GM19468 (cell line): ENCODE measurements at regions not wholly inside any gene's neighbourhood (a gene's known extent, or its start where the extent isn't known, plus 50 kb on each side); places are given as distances from the start of the nearest gene placed in this dataset.

Source experiments
- ATAC-seq: cut with Tn5 transposase; IDR thresholded peaks from one replicate; pipeline ENCODE4 v1.9.1; 2021; ENCODE audit warnings: mild to moderate bottlenecking, moderate library complexity, moderate number of reproducible peaks; ENCODE audit not compliant: unreplicated experiment; ENCODE audit errors: extremely low read depth

- no peak for ATAC-seq
Measured at GRCh38 chr13:99863789-99864626, 107.6 kb downstream of the ZIC5 start.

- ATAC-seq = no peak
Measured at GRCh38 chr13:99862244-99862643, 109.3 kb downstream of the ZIC5 start.

DNA sequence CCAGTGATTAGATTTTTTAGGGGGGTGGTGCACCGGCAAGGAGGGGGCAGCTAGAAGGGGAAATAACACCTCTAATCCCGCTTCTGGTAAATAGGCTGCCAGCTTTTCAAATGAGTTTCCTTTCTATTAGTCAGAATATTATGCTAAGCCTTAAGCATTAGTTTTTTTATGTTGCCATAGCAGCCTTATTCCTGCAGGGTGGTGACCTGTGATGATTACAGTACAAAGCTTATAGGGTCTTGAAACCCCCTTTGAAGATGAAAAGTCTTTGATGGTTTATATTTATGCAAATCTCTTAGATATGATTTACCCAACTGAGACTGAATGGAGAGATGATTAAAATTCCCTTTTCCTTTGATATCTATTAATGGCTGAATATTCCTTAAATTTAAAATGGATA, 109.8 kb downstream of the ZIC5 start:
- ATAC-seq = no peak

DNA sequence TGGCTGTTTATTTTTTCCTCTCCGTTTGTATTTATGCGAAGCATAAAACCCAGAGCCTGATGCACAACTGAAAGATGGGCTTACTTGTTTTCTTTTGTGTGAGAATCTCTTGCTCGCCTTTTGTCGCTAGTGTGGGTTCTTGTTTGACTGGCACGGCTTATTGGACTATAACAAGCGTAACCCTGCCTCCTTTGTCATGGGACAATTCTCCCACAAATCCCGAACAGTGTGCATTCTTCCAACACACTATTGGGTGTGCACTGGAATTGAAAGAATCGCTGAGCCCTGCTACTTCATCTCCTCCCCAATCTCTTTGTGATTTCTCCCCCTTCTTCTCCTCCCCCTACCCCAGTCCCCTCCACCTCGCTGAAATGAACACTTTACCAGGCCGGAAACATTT, 110.8 kb downstream of the ZIC5 start:
- ATAC-seq = no peak

- ATAC-seq = no peak
Measured at GRCh38 chr13:99859178-99860177, 112.1 kb downstream of the ZIC5 start.

DNA sequence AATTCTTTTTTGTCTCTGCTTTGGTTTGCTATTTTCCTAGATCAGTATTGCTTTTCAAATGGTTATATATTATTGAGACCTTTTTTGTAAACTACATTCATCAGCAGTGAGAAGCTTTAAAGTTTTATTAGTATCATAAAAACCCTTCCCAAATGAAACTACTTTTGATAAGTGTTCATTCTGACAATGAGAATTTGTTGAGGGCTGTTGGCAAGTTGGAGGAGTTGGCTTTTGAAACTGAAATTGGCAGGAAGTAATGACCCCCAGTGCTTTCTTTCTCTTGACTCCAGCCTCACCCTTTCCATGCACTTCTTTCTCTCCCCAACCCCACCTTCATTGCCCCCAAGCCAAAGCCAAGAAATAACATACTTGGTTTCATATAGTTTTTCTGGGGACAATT, 113.8 kb downstream of the ZIC5 start:
- no peak for ATAC-seq

GRCh38 chr13:99855526-99856420, 115.8 kb downstream of the ZIC5 start:
- no peak for ATAC-seq

DNA sequence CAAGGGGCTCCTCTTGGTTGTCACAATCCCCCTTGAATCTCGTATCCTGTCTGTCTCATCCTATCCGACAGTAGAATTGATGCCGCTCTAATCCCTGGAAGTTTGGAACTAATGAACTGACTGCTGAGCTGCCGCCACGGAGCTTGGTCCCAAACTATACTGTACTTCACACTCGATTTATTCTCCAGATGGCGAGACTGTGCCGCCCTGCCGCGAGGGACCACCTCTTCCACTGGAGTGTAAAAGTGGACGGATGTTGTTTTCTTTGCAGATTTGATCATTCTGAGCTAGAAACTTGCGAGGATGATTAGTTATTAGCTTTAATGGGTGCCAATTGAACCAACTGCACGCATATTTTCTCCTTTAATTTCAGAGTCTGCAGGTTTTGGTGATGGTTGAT, 117.2 kb downstream of the ZIC5 start:
- no peak for ATAC-seq

GRCh38 chr13:99847318-99847750, 124.2 kb downstream of the ZIC5 start:
- no peak for ATAC-seq

DNA sequence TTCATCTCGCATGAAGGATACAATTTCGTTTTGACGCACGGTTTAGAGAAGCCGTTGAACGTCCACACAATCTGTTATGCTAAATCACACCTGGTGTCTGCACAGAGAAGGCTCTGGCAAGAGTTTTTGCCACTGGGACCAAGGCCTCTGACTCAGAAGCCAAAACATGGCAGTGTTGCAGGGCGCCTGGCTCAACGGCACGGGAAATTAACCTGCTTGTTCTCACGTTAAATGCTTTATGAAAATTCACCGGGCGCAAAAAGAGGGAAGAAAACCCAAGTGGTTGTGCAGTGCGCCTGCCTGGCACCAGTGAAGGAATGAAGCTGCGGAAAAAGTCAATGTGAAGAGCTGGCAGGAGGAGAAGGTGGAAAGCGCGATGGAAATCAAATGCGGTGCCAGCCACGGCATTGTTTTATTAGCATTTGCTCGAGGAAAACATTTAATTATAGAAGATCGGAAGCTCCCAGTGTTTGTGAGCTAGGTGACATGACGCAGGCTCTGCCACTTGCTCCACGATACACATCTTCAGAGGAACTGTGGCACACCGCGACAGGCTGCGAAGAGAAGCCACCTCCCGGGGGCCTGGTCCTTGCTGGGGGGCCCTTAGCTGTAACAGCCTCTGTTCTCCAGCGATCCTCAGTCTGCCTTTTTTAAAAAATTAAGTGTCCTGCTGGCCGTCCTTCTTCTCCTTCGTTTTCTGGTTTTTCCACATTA, 126.2 kb downstream of the ZIC5 start:
- ATAC-seq = no peak

GRCh38 chr13:99844421-99844820, 127.1 kb downstream of the ZIC5 start:
- no peak for ATAC-seq

DNA sequence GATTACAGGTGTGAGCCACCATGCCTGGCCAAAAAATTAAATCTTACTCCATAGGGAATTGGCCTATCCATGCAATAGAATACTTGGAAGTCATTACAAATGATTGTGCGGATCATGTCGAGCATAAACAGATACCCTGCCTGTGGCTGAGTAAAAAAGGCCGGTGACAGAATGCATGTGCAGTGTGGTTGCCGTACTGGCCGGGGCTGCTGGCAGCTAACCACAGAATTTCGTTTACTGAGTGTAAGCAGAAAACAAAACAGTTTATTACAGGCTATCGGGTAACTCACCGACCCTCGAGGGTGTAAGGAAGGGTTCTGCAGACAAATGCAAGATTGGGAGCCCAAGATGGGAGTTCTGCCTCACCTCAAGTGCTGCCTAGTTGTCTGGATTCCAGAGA, 127.7 kb downstream of the ZIC5 start:
- no peak for ATAC-seq

- no peak for ATAC-seq
Measured at GRCh38 chr13:99842405-99842804, 129.2 kb downstream of the ZIC5 start.

DNA sequence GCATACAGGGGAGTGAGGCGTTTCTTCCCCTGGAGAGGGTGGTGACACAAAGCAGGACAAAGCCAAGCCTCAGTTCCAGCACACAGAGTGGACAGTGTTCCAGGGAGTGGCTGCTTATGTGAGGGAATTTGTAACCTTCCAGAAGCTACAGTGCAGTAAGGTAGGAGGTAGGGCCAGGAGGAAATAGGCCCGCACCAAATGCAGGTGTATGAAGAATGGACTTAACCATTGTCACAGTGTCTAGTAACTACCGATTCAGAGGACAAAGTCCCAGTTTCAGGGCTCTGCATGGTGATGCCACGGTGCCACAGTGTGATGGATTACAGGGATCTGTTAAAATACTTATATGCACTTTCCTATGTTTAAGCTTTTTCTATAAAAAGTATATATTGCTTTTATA, 135.3 kb downstream of the ZIC5 start:
- no peak for ATAC-seq

GRCh38 chr13:99835442-99835841, 136.1 kb downstream of the ZIC5 start:
- no peak for ATAC-seq

DNA sequence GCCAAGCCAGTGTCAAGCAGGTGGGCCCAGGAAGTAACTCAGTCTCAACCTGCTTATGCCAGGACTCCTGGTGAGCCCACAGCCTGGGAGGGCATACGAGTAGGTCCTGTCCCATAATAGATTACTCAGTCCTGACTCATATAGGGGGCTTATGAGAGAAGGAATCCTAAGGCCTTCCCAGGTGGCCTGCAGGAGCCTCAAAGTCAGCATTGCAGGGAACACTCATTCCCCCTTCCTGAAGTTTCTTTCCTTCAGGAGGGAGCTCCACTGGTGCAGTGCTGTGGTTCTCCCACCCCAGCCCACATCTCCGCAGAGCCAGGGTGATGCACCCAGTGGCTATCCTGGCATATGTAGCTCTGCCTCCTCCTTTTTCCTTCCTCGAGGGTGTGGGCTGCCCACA, 137.3 kb downstream of the ZIC5 start:
- ATAC-seq = no peak

DNA sequence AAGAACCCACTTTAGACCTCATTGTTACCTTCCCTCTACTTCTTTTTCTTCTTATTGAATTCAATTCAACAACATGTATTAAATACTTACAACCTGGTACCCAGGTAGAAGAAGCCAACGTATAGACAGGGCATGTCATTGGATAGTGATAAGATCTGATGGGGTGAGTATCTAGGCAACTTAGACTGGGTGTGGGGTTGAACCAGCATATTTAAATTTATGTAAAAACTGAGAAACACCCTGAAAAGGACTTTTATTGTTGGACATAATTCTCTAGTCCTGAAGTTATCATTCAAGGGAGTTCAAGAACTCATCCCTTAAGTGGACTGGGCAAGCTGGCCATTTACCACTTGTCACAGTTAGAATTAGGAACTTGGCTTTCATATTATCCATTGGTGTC, 139.2 kb downstream of the ZIC5 start:
- no peak for ATAC-seq

GRCh38 chr13:99830931-99831330, 140.6 kb downstream of the ZIC5 start:
- ATAC-seq = no peak

GRCh38 chr13:99829593-99830239, 141.9 kb downstream of the ZIC5 start:
- ATAC-seq = no peak
